GM08714 (cell line): ENCODE measurements at regions not wholly inside any gene's neighbourhood (a gene's known extent, or its start where the extent isn't known, plus 50 kb on each side); places are given as distances from the start of the nearest gene placed in this dataset.

Experiments
- H3K4me3 ChIP-seq: fragments of 200-500 bp; sonication (Bioruptor generic); 2 replicates; pipeline ENCODE4 v1.5.1; 2014; ENCODE audit warnings: mild to moderate bottlenecking, low read length, inconsistent platforms
- ZNF274 ChIP-seq: IDR thresholded peaks from 2 replicates; pipeline ENCODE4 v1.6.1; 2012; ENCODE audit warnings: mild to moderate bottlenecking, low read depth, low read length

DNA sequence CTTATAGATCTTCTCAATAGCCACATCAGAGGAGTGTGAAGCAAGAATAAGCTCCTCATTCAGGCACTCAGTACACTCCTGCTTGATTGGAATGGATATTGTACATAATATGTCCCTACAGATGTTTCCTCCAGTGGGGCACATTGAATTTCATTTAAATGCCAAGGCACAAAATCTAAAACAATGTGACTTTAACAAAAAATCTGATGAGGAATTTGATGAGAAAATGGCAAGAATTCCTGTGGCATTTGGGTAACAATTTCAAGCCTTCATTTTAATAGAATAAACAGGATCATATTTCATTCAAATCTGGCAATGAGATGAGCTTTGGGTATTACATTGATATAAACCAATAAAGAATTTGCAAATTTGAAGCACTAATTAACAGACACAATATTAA, 307.7 kb upstream of the PKN2 start:
- TF ChIP-seq ZNF274, result no peak

DNA sequence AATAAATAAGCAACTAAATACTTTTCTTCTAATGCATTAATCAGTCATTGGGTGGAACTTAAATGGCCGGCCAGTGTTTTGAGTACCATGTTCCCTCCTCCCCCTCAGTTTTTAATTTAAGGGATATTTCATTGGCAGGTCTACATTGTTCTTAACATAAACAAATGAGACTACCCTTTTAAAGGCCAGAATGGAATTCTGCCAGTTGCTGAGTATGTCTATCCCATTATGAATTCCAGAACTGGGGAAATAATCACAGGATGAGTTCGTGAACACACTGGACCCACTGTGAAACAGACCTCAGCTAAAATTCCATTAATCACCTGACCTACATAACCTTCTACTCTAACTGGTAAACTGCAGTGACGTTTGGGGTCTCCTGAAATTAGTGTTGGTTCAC, 305.5 kb upstream of the PKN2 start:
- no peak for TF ChIP-seq ZNF274
- no peak overlapping the region for H3K4me3 ChIP-seq

More for the DNA sequence above, 307.7 kb upstream of the PKN2 start:
- no peak overlapping the region for H3K4me3 ChIP-seq

DNA sequence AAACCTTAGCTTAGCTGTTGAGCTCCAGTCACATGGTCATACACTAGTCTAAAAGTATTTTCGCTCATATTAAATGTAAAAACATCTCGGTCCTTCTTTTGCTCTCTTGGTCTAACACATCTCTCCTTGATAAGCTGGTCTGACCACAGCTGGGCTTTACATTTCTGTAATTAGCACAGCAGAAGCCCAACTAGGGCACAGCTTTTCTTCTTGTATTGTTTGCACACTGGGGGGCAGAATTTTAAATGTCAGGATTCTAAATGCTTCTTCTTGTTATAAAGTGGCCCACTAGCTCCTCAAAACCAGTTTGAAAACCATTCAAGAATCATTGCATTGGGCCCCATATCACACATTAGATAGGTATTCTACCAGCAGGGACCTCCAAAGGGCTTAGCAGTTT, 289.1 kb upstream of the PKN2 start:
- no peak for TF ChIP-seq ZNF274
- H3K4me3 ChIP-seq, result no peak overlapping the region

DNA sequence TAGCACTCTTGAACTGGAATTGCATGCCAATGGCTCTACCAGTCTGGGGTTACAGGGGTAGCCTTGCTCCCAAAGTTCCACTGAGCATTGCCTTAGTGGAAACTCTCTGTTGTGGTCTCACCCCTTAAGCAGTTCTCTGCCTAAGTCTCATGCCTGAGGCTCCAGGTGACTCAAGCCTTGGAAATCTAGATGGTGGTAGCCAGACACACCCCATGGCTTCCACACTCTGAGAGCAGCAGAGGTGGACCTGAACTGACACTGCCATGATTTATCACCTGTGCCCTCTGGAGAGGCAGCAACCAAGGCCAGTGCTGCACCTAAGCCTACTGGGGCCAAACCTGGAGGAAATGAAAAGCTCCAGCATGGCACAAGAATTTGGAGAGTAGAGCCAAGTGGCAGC, 285.7 kb upstream of the PKN2 start:
- H3K4me3 ChIP-seq, result no peak overlapping the region
- TF ChIP-seq ZNF274, result no peak

DNA sequence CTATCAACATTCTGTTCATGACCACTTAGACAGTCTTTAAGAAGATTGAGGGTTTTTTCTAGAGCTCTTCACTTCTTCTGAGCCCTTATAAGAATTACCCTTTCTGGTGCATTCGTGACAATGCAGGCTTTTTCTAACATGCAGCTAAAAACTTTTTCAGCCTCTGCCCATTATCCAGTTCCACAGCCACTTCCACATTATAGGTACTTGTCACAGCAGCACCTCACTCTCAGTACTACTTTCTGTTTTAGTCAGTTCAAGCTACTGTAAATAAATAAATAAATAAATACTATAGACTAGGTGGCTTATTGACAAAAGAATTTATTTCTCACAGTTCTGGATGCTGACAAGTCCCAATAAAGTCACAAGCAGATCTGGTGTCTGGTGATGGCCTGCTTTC, 284.4 kb upstream of the PKN2 start:
- H3K4me3 ChIP-seq, result no peak overlapping the region
- no peak for TF ChIP-seq ZNF274

DNA sequence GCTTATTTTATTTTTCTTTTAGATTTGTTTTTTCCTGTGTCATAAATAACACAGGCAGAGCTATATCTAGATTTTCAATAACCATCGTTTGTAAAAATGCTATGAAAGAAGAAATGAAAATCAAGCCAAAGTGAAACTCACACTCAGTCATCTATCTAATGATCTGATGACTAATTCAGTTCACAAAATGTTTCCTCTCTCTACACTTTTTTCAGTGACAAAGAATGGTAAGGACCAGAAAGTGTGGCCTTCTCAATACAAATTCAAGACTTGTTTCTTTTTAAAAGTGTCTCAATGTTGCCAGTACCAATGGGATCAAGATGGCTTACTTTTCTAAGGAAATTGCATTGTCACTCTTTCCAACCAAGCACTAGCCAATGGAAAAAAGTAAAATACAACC, 282.8 kb upstream of the PKN2 start:
- H3K4me3 ChIP-seq, result no peak overlapping the region
- TF ChIP-seq ZNF274, result no peak

DNA sequence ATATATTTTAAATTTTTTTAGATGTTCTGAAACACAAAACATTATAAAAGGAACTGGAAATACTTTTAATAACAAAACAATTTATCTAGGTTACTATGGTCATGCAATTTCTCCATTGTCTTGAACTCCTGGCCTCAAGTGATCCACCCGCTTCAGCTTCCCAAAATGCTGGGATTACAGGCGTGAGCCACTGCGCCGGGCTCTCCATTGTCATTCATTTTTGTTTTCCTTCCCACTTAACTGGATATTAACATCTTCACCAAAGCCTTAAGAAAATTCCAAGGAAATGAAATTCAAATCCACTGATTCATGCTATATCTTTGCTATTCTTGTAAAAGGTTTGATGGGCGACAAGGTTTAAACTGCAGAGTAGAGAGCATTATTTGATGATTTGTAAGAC, 279.5 kb upstream of the PKN2 start:
- no peak overlapping the region for H3K4me3 ChIP-seq
- no peak for TF ChIP-seq ZNF274

DNA sequence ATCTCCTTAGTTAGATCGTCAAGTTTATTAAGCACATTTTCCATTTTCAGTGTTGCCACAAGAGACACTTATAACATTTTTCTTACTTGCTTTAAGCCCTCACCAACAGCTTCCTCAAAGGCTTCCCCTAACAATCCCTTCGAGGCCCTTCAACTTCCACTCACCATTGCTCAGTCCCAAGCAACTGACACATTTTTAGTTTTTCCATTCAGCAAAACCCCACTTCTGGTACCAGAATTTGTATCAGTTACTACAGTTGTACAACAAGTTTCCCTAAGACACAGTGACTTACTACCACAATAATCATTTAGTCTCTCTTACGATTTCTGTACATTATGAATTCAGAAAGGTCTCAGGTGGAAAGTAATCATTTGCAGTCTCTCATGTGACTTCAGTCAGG, 276.8 kb upstream of the PKN2 start:
- no peak for TF ChIP-seq ZNF274

DNA sequence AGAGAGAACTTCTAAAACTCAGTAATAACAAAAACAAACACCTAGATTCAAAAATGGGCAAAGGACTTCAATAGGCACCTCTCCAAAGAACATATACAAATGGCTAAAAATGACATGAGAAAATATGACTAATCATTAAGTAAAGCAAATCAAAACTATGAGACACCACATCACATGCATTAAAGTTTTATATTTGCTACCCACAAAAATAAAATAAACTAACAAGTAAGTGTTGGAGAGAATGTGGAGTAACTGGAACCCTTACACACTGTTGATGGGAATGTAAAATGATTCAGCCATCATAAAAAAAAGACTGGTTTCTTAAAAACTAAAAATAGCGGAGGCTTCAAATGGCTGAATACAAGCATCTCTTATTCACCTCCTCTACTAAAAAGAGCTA, 262.1 kb upstream of the PKN2 start:
- no peak for TF ChIP-seq ZNF274
- no peak overlapping the region for H3K4me3 ChIP-seq

More for the DNA sequence above, 276.8 kb upstream of the PKN2 start:
- no peak overlapping the region for H3K4me3 ChIP-seq

DNA sequence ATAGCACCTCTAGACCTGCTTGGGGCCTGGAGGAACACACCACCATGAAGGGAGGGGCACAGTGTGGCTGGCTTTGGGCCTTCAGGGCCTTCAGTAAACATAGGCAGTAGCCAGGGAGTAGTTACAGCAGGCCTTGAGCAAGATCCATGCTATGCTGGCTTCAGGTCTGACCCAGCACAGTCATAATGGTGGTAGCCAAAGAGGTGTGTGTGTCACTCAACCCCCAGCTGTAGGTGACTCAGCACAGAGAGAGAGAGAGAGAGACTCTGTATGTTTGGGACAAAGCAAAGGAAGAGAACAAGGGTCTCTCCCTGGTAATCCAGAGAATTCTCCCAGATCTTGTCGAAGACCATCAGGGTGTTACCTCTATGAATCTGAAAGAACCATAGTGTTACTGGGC, 250.5 kb upstream of the PKN2 start:
- no peak for TF ChIP-seq ZNF274

DNA sequence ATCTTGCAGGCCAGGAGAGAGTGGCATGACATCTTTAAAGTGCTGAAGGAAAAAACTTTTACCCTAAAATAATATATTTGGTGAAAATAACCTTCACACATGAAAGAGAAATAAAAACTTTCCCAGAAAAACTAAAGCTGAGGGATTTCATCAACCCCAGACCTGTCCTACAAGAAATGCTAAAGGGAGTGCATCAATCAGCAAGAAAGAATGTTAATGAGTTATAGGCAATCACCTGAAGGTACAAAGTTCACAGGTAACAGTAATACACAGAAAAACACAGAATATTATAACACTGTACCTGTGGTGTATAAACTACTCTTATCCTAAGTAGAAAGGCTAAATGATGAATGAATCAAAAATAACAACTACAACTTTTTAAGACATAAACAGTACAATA, 249.2 kb upstream of the PKN2 start:
- no peak for TF ChIP-seq ZNF274
- no peak overlapping the region for H3K4me3 ChIP-seq

More for the DNA sequence above, 250.5 kb upstream of the PKN2 start:
- H3K4me3 ChIP-seq, result no peak overlapping the region

DNA sequence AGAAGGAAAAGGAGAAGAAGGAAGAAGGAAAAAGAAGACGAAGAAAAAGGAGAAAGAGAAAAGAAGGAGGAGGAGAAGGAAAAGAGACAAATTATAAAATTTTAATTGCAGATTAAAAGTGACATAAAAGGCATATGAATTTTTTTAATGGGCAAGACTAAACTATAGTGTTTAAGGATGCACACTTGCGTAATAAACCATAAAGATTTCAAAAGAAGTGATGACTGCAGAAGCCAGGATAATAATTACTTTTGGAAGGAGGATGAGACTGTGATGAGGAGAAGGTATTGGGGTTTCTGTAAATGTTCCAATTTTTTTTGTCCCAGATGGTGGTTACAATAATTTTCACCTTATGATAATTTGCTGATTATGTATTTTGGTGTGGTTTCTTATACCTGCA, 243.1 kb upstream of the PKN2 start:
- TF ChIP-seq ZNF274, result no peak
- H3K4me3 ChIP-seq, result no peak overlapping the region

DNA sequence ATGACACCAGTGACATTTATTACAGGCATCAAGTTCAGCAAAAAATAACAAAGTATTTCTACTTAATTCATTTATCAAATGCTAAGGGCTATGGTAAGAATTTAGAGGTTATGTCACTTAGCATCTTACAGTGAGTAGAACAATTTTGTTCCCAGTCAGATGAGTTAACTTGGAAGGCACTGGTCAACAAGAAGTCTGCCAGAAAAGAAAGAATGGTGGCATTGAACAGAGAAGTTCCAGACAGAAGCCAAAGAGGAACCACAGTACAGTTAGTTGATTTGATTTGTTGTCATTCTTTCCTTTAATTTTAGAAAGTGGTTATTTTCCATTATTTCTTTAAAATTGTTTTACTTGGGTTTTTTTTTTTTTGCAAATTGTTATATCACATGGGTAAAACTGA, 232.2 kb upstream of the PKN2 start:
- TF ChIP-seq ZNF274, result no peak
- H3K4me3 ChIP-seq, result no peak overlapping the region

DNA sequence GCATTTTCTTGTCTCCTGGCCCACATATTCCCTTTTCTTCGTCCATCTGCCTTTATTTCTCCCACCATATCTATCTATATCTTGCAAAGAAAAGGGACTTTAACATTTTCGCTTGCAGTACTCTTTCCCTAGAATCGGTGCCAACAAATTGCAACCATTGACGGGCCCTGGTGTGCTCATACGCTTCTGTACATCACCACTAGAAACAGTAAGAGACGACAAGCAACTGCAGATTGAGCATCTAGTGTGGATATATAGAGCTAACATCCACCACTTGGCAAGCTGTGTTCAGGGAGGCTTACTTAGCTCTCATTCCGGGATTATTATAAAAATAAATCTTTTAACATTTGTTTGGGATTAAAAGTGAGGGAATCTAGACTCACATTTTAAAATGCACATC, 230.8 kb upstream of the PKN2 start:
- no peak for TF ChIP-seq ZNF274
- no peak overlapping the region for H3K4me3 ChIP-seq

DNA sequence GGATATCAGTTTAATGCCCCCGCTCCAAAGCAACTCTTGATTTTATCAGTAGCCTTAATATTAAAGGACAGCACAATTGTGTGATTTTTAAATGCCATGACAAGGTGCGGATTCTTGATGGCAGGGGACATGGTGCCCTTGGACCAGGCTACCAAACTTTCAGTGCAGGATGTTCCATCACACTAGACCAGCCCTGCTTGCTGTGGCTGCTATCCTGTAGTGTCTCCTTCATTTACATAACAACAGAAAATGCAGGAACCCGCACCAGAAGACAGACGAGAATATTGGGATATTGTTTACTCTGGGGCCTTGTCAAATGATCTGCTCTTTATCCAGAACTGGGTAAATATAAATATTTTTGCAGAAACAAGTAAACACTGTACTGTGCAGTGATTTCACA, 229.3 kb upstream of the PKN2 start:
- TF ChIP-seq ZNF274, result no peak
- H3K4me3 ChIP-seq, result no peak overlapping the region

DNA sequence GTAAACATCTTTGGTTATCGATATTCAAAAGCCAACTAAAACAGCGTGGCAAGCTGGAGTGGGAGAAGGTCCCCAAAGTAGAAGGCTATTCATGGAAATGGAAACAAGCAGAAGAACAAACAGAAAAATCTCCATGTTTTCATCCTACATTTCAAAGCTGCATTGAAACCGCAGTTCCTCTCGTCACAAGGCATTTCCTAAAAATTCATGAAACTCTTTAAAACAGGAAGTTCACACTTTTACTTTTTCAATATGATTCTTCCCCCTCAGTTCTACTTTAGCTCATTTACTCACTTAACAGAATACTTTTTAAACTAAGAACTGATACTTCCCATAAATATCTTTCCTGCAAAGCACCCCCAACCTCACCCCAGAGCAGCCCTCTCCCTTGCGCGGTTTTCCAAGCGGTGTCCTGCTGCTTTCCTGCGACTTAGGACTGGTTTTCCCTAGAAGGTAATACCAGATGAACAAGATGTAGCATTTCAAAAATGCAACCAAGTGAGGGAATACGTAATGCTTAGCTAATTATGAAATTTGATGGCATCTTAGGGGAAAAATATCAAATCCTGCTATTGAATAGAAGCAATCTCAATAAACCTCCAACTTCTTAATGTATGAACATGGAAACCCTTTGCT, 228.3 kb upstream of the PKN2 start:
- no peak for TF ChIP-seq ZNF274
- H3K4me3 ChIP-seq, result no peak overlapping the region
